Duodenal mucosa (tissue), 2 donors: ENCODE measurements at regions not wholly inside any gene's neighbourhood (a gene's known extent, or its start where the extent isn't known, plus 50 kb on each side); places are given as distances from the start of the nearest gene placed in this dataset.

Experiments used
- H3K27ac ChIP-seq: one replicate; pipeline ENCODE4 v1.7.0; 2013; ENCODE audit warnings: low read depth, low read length
- H3K27me3 ChIP-seq, 2 donors: one replicate each; pipeline ENCODE4 v1.7.0; 2013; ENCODE audit warnings: low read length in 2 of 2, control low read depth in 1 of 2; ENCODE audit not compliant: insufficient read depth in 2 of 2, control insufficient read depth in 1 of 2
- H3K36me3 ChIP-seq, 2 donors: one replicate each; pipeline ENCODE4 v1.7.0; 2013; ENCODE audit warnings: low read length in 2 of 2, control low read depth in 1 of 2; ENCODE audit not compliant: insufficient read depth in 2 of 2, control insufficient read depth in 1 of 2
- H3K4me1 ChIP-seq, 2 donors: one replicate each; pipeline ENCODE4 v1.7.0; 2013; ENCODE audit warnings: low read length in 2 of 2, control low read depth in 1 of 2; ENCODE audit not compliant: insufficient read depth in 2 of 2, control insufficient read depth in 1 of 2
- H3K4me3 ChIP-seq, 2 donors: one replicate each; pipeline ENCODE4 v1.7.0; 2013; ENCODE audit warnings: low read length in 2 of 2, low read depth in 1 of 2
- H3K9ac ChIP-seq, 2 donors: one replicate each; pipeline ENCODE4 v1.7.0; 2013; ENCODE audit warnings: low read length in 2 of 2, low read depth in 1 of 2
- H3K9me3 ChIP-seq, 2 donors: one replicate each; pipeline ENCODE4 v1.7.0; 2013; ENCODE audit warnings: low read length in 2 of 2, control low read depth in 1 of 2; ENCODE audit not compliant: control insufficient read depth in 1 of 2

- Histone ChIP-seq H3K4me1 (no peaks in the 10 kb centered on the region), H3K4me3 (no peak overlapping the region), H3K9ac (no peak overlapping the region)
Observed at GRCh38 chr4:140316799-140317198, 56.6 kb upstream of the SCOC start.

GRCh38 chr4:140315970-140316369, 57.5 kb upstream of the SCOC start:
- Histone ChIP-seq H3K9me3 (no peaks in the 10 kb centered on the region), H3K27ac (no peak overlapping the region), H3K9ac (no peak overlapping the region), H3K36me3 (no peaks in the 10 kb centered on the region), H3K4me3 (no peak overlapping the region), H3K4me1 (no peaks in the 10 kb centered on the region), H3K27me3 (no peaks in the 10 kb centered on the region)

More at GRCh38 chr4:140316799-140317198, 56.6 kb upstream of the SCOC start:
- H3K27ac ChIP-seq = no peak overlapping the region
- no peaks in the 10 kb centered on the region for H3K27me3 ChIP-seq
- no peaks in the 10 kb centered on the region for H3K36me3 ChIP-seq
- H3K9me3 ChIP-seq = no peaks in the 10 kb centered on the region

- Histone ChIP-seq H3K27me3 (no peaks in the 10 kb centered on the region), H3K36me3 (no peaks in the 10 kb centered on the region), H3K27ac (no peak overlapping the region), H3K9ac (no peak overlapping the region), H3K9me3 (no peaks in the 10 kb centered on the region), H3K4me3 (no peak overlapping the region), H3K4me1 (no peaks in the 10 kb centered on the region)
Observed at GRCh38 chr4:140315438-140315837, 58.0 kb upstream of the SCOC start.

- H3K4me3 ChIP-seq = no peak overlapping the region
- H3K4me1 ChIP-seq = no peaks in the 10 kb centered on the region
- no peak overlapping the region for H3K9ac ChIP-seq
- H3K27me3 ChIP-seq = peaks cover 0 to 2% of the 10 kb centered on the region in 2 donors
- H3K27ac ChIP-seq = no peak overlapping the region
- H3K9me3 ChIP-seq = no peaks in the 10 kb centered on the region
- H3K36me3 ChIP-seq = no peaks in the 10 kb centered on the region
Observed at GRCh38 chr4:140315019-140315418, 58.4 kb upstream of the SCOC start.

- Histone ChIP-seq H3K36me3 (no peaks in the 10 kb centered on the region), H3K4me3 (no peak overlapping the region), H3K9ac (no peak overlapping the region), H3K9me3 (no peaks in the 10 kb centered on the region), H3K27ac (no peak overlapping the region), H3K4me1 (no peaks in the 10 kb centered on the region), H3K27me3 (peaks cover 0 to 2% of the 10 kb centered on the region in 2 donors)
Observed at GRCh38 chr4:140312100-140312499, 61.3 kb upstream of the SCOC start.

- no peaks in the 10 kb centered on the region for H3K4me1 ChIP-seq
- H3K4me3 ChIP-seq = no peak overlapping the region
- no peak overlapping the region for H3K9ac ChIP-seq
- H3K9me3 ChIP-seq = no peaks in the 10 kb centered on the region
- peaks cover 0 to 2% of the 10 kb centered on the region in 2 donors for H3K27me3 ChIP-seq
- H3K27ac ChIP-seq = no peak overlapping the region
- H3K36me3 ChIP-seq = no peaks in the 10 kb centered on the region
Observed at GRCh38 chr4:140311257-140311835, 62.1 kb upstream of the SCOC start.

GRCh38 chr4:140309124-140309870, 64.1 kb upstream of the SCOC start:
- Histone ChIP-seq H3K9me3 (no peaks in the 10 kb centered on the region), H3K4me3 (no peak overlapping the region), H3K4me1 (no peaks in the 10 kb centered on the region), H3K9ac (no peak overlapping the region), H3K36me3 (no peaks in the 10 kb centered on the region), H3K27ac (no peak overlapping the region), H3K27me3 (peaks cover 0 to 2% of the 10 kb centered on the region in 2 donors)

- no peaks in the 10 kb centered on the region for H3K9me3 ChIP-seq
- no peaks in the 10 kb centered on the region for H3K36me3 ChIP-seq
- H3K9ac ChIP-seq = no peak overlapping the region
- H3K4me3 ChIP-seq = no peak overlapping the region
- peaks cover 0 to 2% of the 10 kb centered on the region in 2 donors for H3K27me3 ChIP-seq
- no peak overlapping the region for H3K27ac ChIP-seq
- no peaks in the 10 kb centered on the region for H3K4me1 ChIP-seq
Observed at GRCh38 chr4:140308366-140309123, 64.9 kb upstream of the SCOC start.

GRCh38 chr4:140305053-140305452, 68.4 kb upstream of the SCOC start:
- H3K4me1 ChIP-seq = no peaks in the 10 kb centered on the region
- no peaks in the 10 kb centered on the region for H3K27me3 ChIP-seq
- H3K27ac ChIP-seq = no peak overlapping the region

GRCh38 chr4:140304346-140304745, 69.1 kb upstream of the SCOC start:
- no peak overlapping the region for H3K27ac ChIP-seq
- no peaks in the 10 kb centered on the region for H3K36me3 ChIP-seq
- H3K9me3 ChIP-seq = no peaks in the 10 kb centered on the region
- no peaks in the 10 kb centered on the region for H3K4me1 ChIP-seq
- H3K4me3 ChIP-seq = no peak overlapping the region
- H3K27me3 ChIP-seq = no peaks in the 10 kb centered on the region
- no peak overlapping the region for H3K9ac ChIP-seq

More at GRCh38 chr4:140305053-140305452, 68.4 kb upstream of the SCOC start:
- H3K9me3 ChIP-seq = no peaks in the 10 kb centered on the region
- H3K4me3 ChIP-seq = no peak overlapping the region
- H3K9ac ChIP-seq = no peak overlapping the region
- no peaks in the 10 kb centered on the region for H3K36me3 ChIP-seq
